ENCODE measurements at regions not wholly inside any gene's neighbourhood (a gene's known extent, or its start where the extent isn't known, plus 50 kb on each side); places are given as distances from the start of the nearest gene placed in this dataset.

GRCh38 chr9:72428329-72428728, 63.3 kb upstream of the ZFAND5 start:
- DNase-seq: no peak

- DNase-seq: no peak
Measured at GRCh38 chr9:72427801-72428200, 62.8 kb upstream of the ZFAND5 start.

GRCh38 chr9:72424131-72424530, 59.1 kb upstream of the ZFAND5 start:
- DNase-seq: no peak

- no peak for DNase-seq
Measured at GRCh38 chr9:72422214-72422613, 57.2 kb upstream of the ZFAND5 start.

- no peak for DNase-seq
Measured at GRCh38 chr9:72420783-72421182, 55.8 kb upstream of the ZFAND5 start.

GRCh38 chr9:72415948-72416347, 50.9 kb upstream of the ZFAND5 start:
- no peak for DNase-seq

GRCh38 chr9:72415163-72415562, 50.2 kb upstream of the ZFAND5 start:
- no peak for DNase-seq

All from NCI-H446 (cell line).